ENCODE measurements at regions not wholly inside any gene's neighbourhood (a gene's known extent, or its start where the extent isn't known, plus 50 kb on each side); places are given as distances from the start of the nearest gene placed in this dataset.

- TF ChIP-seq, protein P1, sequence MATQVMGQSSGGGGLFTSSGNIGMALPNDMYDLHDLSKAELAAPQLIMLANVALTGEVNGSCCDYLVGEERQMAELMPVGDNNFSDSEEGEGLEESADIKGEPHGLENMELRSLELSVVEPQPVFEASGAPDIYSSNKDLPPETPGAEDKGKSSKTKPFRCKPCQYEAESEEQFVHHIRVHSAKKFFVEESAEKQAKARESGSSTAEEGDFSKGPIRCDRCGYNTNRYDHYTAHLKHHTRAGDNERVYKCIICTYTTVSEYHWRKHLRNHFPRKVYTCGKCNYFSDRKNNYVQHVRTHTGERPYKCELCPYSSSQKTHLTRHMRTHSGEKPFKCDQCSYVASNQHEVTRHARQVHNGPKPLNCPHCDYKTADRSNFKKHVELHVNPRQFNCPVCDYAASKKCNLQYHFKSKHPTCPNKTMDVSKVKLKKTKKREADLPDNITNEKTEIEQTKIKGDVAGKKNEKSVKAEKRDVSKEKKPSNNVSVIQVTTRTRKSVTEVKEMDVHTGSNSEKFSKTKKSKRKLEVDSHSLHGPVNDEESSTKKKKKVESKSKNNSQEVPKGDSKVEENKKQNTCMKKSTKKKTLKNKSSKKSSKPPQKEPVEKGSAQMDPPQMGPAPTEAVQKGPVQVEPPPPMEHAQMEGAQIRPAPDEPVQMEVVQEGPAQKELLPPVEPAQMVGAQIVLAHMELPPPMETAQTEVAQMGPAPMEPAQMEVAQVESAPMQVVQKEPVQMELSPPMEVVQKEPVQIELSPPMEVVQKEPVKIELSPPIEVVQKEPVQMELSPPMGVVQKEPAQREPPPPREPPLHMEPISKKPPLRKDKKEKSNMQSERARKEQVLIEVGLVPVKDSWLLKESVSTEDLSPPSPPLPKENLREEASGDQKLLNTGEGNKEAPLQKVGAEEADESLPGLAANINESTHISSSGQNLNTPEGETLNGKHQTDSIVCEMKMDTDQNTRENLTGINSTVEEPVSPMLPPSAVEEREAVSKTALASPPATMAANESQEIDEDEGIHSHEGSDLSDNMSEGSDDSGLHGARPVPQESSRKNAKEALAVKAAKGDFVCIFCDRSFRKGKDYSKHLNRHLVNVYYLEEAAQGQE (IDR thresholded peaks at IDR 0.05; ENCODE audit: low read depth): no peak
- no peak for TF ChIP-seq CEBPB (IDR thresholded peaks at IDR 0.05)
- TF ChIP-seq EGR1 (IDR thresholded peaks at IDR 0.05): no peak
- no peak for TF ChIP-seq TAF1 (IDR thresholded peaks at IDR 0.05; ENCODE audit: low read depth)
- TF ChIP-seq MAX (IDR thresholded peaks at IDR 0.05): no peak
- no peak for TF ChIP-seq CREB1 (IDR thresholded peaks at IDR 0.05; ENCODE audit: low read depth)
- TF ChIP-seq ZBTB7A (IDR thresholded peaks at IDR 0.05; ENCODE audit: low read depth): no peak
- no peak for TF ChIP-seq EP300 (IDR thresholded peaks at IDR 0.05; ENCODE audit: borderline replicate concordance)
These were observed 850.2 kb downstream of the BRINP3 start for GRCh38 chr1:189627427-189627826.
